NCI-H524 treated with DMSO at 0.1 percent for 48 hours (cell line): ENCODE measurements at regions not wholly inside any gene's neighbourhood (a gene's known extent, or its start where the extent isn't known, plus 50 kb on each side); places are given as distances from the start of the nearest gene placed in this dataset.
"Not testable (repeated sequence)": the region's sequence is repeated elsewhere in the genome, so short reads cannot be mapped to it uniquely, and the experiment has no call there.

Experiments used
- DNase-seq: peaks from one replicate; lab custom pipeline; 2025; lab: John Stamatoyannopoulos, UW

- no peak for DNase-seq
Observed at GRCh38 chr4:130008461-130008860, 912.5 kb downstream of the C4orf33 start.

DNA sequence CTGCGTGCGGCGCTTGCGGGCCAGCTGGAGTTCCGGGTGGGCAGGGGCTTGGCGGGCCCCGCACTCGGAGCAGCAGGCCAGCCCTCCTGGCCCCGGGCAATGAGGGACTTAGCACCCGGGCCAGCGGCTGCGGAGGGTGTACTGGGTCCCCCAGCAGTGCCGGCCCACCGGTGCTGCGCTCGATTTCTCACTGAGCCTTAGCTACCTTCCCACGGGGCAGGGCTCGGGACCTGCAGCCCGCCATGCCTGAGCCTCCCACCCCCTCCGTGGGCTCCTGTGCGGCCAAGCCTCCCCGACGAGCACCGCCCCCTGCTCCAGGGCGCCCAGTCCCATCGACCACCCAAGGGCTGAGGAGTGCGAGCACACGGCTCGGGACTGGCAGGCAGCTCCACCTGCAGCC, 916.9 kb downstream of the C4orf33 start:
- not testable (repeated sequence) for DNase-seq

DNA sequence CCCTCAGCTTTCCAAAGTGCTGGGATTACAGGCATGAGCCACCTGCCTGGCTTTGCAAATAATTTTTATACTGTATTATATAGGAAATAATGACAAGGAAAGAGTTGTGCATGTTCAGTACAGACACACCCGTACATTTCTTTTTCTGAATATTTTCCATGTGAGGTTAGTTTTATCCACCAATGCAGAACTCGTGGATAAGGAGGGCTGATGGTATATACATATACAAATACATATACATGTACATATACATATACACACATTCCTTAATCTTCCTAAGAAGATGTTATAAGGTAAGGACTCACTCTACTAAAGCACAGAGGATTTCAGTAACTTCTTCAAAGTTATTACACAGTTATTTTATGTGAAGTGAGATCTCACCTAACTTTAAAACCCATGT, 925.8 kb downstream of the C4orf33 start:
- no peak for DNase-seq

GRCh38 chr4:130023088-130023487, 927.1 kb downstream of the C4orf33 start:
- DNase-seq: no peak

GRCh38 chr4:130025701-130026100, 929.7 kb downstream of the C4orf33 start:
- no peak for DNase-seq

GRCh38 chr4:130026185-130026584, 930.2 kb downstream of the C4orf33 start:
- DNase-seq: no peak

- DNase-seq: no peak
Observed at GRCh38 chr4:130027973-130028372, 932.0 kb downstream of the C4orf33 start.

- no peak for DNase-seq
Observed at GRCh38 chr4:130028552-130028951, 932.6 kb downstream of the C4orf33 start.

DNA sequence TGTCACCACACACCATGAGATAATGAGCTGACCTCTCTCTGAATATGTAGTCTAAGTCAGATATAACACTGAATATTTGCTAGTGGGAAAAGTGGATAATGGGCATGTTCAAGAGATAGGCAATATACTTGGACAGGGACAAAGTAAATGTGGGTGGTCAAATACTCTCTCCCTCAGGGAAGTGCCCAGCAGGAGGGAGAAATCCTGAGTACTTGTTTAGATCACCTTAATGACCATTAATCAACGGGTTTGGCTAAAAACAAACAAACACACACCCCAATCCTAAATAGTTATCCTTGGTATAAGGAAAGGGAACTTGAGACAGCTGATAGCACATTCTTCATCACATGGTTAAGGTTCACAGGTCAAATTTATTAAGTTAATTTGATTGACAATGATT, 933.5 kb downstream of the C4orf33 start:
- no peak for DNase-seq

DNA sequence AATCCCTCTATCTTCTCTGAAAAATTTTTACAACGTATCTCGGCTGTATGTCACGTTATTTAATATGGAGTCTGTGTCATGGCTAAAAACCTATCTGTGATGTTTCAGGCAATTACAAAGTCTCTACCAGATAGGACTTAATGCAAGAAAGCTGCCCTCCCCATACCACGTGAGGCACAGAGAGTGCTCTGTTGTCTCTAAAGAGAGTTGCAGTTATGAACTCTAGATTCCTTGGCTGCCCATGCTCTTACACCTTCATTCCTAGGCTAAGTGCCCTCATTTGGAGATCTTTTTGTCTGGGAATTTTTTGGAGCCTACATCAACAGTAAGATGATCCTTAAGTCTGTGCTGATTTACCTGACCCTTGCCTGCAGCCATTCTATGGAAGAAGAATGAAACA, 935.9 kb downstream of the C4orf33 start:
- no peak for DNase-seq

- DNase-seq: not testable (repeated sequence)
Observed at GRCh38 chr4:130033657-130034056, 937.7 kb downstream of the C4orf33 start.

- no peak for DNase-seq
Observed at GRCh38 chr4:130034876-130035275, 938.9 kb downstream of the C4orf33 start.

- no peak for DNase-seq
Observed at GRCh38 chr4:130035391-130035790, 939.4 kb downstream of the C4orf33 start.

- not testable (repeated sequence) for DNase-seq
Observed at GRCh38 chr4:130037866-130038265, 941.9 kb downstream of the C4orf33 start.

GRCh38 chr4:130038540-130038939, 942.6 kb downstream of the C4orf33 start:
- not testable (repeated sequence) for DNase-seq

DNA sequence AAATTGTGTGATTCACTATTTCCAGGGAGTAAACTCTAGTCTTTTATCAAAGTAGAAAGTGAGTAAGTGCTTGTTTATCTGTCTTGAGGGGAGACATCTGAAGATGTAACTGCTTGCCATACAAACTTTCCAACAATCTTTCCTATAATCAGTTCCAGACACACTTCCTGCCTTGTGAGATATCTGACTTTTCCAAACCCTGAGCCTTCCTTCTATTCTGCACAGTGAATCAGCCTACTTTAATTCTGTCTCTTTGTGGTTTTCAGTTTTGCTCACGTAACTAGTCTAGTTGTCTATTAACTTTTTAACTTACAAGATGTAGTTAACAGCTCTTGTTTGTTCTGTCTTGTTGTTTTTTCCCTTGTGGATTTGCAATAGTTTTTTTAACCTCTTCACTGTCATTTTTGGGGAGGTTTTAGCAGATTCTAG, 947.8 kb downstream of the C4orf33 start:
- DNase-seq: no peak

DNA sequence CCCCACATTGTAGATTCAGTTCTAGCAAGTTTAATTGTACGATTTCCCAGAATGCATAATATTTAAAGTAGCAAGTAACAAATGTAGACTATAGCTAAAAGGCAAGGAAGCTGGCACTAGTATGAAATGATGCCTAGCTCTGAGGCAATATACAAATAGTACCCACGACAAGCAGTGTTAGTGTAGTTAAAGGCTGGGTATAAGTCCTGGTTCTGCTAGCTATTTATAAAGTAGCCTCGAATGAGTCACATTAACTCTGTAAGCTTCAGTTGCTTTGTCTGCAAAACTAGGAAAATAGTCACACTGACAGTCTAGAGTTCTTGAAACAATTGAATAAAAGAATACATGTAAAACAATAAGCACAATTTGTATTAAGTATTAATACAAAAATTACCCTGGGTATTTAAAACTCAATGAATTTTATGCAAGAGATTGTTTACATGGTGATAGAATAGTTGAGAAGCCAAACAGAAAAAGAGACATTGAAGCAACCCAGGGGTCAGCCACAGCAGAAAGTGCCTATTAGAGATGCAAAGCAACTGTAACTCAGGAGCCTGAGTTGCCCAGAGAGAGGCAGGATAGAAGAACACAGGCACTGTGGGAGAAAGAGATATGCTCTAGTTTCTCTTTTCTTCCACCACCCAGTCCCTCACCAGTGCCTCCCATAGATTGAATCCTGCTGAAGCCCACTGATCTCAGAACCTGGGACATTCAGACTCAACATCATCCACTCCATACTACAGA, 949.0 kb downstream of the C4orf33 start:
- DNase-seq: no peak

DNA sequence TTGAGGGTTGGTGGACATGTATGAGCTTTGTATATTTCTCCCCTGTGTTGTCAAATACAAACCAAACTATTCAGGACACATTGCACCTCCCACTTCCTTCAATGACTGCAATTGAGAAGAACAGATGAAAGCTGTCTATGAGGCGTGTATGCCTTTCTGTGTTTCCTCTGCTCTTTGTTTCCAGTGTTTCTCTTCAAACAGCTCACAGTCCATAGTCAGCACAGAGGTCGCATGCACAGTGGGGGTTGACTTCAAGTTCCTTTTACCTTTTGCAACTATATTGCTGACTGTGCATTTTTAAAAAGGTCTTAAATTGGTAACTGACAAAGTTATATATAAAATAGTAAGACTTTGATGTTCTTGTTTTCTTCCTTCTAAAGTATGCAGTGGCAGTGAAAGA, 957.8 kb downstream of the C4orf33 start:
- no peak for DNase-seq

- DNase-seq: no peak
Observed at GRCh38 chr4:130054908-130055307, 959.0 kb downstream of the C4orf33 start.

GRCh38 chr4:130056286-130056685, 960.3 kb downstream of the C4orf33 start:
- no peak for DNase-seq

DNA sequence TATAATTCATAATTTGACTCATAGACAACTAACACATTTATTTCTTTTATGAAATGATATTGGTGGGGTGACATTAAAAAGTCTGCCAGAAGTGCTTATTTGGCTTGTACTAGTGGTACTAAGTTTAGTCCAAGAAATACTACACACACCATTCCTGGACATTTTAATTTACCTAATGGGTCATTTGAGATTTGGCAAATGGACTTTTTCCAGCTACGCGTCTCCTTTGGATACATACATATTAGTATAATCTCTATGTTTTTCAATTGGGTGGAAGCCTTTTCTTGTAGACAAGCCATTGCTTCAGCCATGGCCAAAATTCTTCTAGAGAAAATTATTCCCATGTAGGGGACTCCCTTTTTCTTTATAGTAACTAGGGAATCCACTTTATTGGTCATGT, 968.5 kb downstream of the C4orf33 start:
- no peak for DNase-seq

DNA sequence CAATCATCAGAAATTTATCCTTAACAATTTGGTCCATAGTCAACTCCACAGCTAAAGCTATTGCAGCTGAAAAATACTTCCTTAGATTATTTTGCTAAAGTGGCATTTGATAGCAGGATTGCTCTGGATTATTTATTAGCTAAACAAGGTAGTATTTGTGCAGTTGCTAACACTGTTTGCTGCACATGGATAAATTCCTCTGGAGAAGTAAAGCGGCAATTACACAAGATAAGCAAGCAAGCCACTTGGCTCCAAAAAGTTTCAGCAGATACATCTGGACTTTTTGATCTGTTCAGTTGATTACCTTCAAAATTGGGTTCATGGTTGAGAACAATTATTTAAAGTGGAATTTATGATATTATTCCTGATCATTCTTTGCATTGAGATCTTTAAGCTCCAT, 971.5 kb downstream of the C4orf33 start:
- DNase-seq: no peak

DNA sequence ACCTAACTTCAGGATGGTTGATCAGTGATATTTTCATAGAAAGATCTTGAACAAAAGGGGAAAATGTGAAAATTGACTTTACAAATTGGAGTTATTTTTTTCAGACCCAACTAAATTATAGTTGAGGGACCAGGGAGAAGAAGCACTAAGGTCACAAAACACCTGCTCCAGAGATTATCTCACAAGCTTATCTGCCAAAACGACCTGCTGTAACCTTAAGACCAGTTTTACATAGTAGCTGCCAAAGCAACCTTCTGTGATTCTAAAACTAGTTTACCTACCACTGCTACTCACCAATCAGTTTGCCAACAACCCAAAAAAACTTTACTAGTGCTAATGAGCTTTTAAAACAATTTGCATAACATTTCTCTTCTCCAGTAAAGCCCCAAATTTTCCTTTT, 972.1 kb downstream of the C4orf33 start:
- no peak for DNase-seq

- no peak for DNase-seq
Observed at GRCh38 chr4:130071746-130072145, 975.8 kb downstream of the C4orf33 start.
